ENCODE measurements at regions not wholly inside any gene's neighbourhood (a gene's known extent, or its start where the extent isn't known, plus 50 kb on each side); places are given as distances from the start of the nearest gene placed in this dataset.

DNA sequence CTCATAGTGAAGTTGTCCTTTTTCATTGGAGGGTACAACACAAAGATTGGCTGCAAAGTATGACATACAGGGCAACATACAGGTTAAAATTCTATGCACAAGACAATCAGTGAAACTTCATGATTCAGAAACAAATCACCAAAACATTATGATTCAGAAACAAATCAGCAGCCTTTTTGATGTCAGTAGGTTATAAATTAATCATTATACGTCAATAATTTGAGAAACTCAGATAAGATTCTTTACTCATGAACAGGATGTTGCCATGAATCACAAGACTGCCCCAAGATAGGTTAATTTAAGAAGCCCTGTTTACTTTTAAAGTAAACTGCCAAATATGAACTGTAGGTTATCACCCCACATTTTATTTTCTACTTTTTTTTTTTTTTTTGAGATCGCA, 62.2 kb upstream of the IL33 start:
- TF ChIP-seq, protein P1, sequence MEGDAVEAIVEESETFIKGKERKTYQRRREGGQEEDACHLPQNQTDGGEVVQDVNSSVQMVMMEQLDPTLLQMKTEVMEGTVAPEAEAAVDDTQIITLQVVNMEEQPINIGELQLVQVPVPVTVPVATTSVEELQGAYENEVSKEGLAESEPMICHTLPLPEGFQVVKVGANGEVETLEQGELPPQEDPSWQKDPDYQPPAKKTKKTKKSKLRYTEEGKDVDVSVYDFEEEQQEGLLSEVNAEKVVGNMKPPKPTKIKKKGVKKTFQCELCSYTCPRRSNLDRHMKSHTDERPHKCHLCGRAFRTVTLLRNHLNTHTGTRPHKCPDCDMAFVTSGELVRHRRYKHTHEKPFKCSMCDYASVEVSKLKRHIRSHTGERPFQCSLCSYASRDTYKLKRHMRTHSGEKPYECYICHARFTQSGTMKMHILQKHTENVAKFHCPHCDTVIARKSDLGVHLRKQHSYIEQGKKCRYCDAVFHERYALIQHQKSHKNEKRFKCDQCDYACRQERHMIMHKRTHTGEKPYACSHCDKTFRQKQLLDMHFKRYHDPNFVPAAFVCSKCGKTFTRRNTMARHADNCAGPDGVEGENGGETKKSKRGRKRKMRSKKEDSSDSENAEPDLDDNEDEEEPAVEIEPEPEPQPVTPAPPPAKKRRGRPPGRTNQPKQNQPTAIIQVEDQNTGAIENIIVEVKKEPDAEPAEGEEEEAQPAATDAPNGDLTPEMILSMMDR (IDR thresholded peaks at IDR 0.05) = no peak
- TF ChIP-seq POLR2A (IDR thresholded peaks at IDR 0.05) = no peak

Data from Peyer's patch (tissue), 4 donors.